Right lobe of liver (tissue), 4 donors: ENCODE measurements at regions not wholly inside any gene's neighbourhood (a gene's known extent, or its start where the extent isn't known, plus 50 kb on each side); places are given as distances from the start of the nearest gene placed in this dataset.

Experiments
- CTCF ChIP-seq, 4 donors: fragments of 200-600 bp in 3 of 4; fragments of 450-650 bp in 1 of 4; IDR thresholded peaks; one replicate each; pipeline versions ENCODE4 v1.5.1 to v1.8.0; 2016 to 2022; ENCODE audit warnings: antibody characterized with exemption in 4 of 4, mild to moderate bottlenecking in 2 of 4
- POLR2A ChIP-seq: fragments of 450-650 bp; IDR thresholded peaks from one replicate; pipeline ENCODE4 v1.6.1; 2017; ENCODE audit warnings: antibody characterized with exemption, mild to moderate bottlenecking
- donor health status: DM: no; HTN: no; CAD: no.
- donor health status: DM: no; HTN: no; CAD: no.
- donor health status: DM: no; HTN: yes; CAD: no.

GRCh38 chr1:68782890-68783289 lies 286.0 kb upstream of the DEPDC1 start:
- TF ChIP-seq CTCF (IDR thresholded peaks at IDR 0.05) (peak; percentile 42 to 59 (median 50)), POLR2A (no peak)
